ENCODE measurements at regions not wholly inside any gene's neighbourhood (a gene's known extent, or its start where the extent isn't known, plus 50 kb on each side); places are given as distances from the start of the nearest gene placed in this dataset.

DNA sequence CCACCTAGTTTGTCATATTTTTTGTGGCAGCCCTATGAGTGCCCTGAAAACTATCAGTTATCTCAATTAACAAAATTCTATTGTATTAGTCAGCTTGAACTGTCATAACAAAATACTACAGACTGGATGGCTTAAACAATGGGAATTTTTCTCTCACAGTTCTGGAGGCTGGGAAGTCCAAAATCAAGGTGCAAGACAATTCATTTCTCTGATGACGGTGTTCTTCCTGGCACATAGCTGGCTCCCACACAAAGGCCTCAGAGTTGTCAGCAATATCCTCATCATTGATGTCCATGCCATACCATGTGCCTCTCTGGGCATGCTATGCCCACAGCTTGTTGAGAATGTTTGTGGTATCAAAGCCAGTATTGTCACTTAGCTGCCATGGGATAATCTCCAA is 691.9 kb downstream of the NR2F1-AS1 start:
- no peaks in the 10 kb centered on the region for H3K9me2 ChIP-seq (ENCODE audit: low read depth, low read length)
- no peak overlapping the region for H3K4me3 ChIP-seq (ENCODE audit: low read depth, low read length, poor library complexity, severe bottlenecking)
- H3K79me2 ChIP-seq (ENCODE audit: insufficient read depth, low read length), result no peaks in the 10 kb centered on the region
- H3K27me3 ChIP-seq (ENCODE audit: insufficient read depth, low read length), result no peaks in the 10 kb centered on the region
- no peak overlapping the region for H2AFZ ChIP-seq (ENCODE audit: low read length)
- no peaks in the 10 kb centered on the region for H3K36me3 ChIP-seq (ENCODE audit: insufficient read depth, low read length)
- H3F3A ChIP-seq (ENCODE audit: insufficient read depth, low read length), result no peaks in the 10 kb centered on the region
- H3K4me2 ChIP-seq (ENCODE audit: low read length), result no peak overlapping the region
- no peak for TF ChIP-seq EZH2 (IDR thresholded peaks at IDR 0.05; ENCODE audit: borderline replicate concordance, low read length)
- TF ChIP-seq, protein P1, sequence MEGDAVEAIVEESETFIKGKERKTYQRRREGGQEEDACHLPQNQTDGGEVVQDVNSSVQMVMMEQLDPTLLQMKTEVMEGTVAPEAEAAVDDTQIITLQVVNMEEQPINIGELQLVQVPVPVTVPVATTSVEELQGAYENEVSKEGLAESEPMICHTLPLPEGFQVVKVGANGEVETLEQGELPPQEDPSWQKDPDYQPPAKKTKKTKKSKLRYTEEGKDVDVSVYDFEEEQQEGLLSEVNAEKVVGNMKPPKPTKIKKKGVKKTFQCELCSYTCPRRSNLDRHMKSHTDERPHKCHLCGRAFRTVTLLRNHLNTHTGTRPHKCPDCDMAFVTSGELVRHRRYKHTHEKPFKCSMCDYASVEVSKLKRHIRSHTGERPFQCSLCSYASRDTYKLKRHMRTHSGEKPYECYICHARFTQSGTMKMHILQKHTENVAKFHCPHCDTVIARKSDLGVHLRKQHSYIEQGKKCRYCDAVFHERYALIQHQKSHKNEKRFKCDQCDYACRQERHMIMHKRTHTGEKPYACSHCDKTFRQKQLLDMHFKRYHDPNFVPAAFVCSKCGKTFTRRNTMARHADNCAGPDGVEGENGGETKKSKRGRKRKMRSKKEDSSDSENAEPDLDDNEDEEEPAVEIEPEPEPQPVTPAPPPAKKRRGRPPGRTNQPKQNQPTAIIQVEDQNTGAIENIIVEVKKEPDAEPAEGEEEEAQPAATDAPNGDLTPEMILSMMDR (IDR thresholded peaks at IDR 0.05; ENCODE audit: low read length), result no peak
- H3K9me3 ChIP-seq (ENCODE audit: low read length), result no peaks in the 10 kb centered on the region
- no peak overlapping the region for H3K27ac ChIP-seq (ENCODE audit: low read depth, low read length, poor library complexity, severe bottlenecking)
- no peaks in the 10 kb centered on the region for H4K20me1 ChIP-seq (ENCODE audit: insufficient read depth, low read length)
- no peaks in the 10 kb centered on the region for H3K4me1 ChIP-seq (ENCODE audit: insufficient read depth, low read length, severe bottlenecking)
- H3K9ac ChIP-seq (ENCODE audit: low read length), result no peak overlapping the region

DNA sequence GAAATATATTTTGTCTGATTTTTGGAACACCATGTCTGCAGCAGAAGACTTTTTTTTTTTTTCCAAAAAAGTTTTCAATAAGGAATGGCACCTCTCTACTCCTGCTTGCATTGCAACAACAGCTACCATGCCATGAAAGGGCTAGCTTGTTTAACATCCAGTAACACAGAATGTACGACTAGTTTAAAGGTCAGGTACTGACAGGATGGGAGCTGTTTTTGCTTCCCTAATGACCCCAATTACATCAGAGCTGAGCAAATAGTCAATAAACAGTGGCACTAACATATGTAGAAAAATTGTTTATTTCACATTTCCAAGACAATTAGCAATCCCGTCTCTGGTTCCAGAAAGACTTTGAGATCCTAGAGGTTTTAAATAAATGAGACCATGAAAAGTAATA is 693.8 kb downstream of the NR2F1-AS1 start:
- Histone ChIP-seq H3K9ac (ENCODE audit: low read length) (no peak overlapping the region), H3K4me1 (ENCODE audit: insufficient read depth, low read length, severe bottlenecking) (no peaks in the 10 kb centered on the region), H3K79me2 (ENCODE audit: insufficient read depth, low read length) (no peaks in the 10 kb centered on the region), H3K36me3 (ENCODE audit: insufficient read depth, low read length) (no peaks in the 10 kb centered on the region), H3F3A (ENCODE audit: insufficient read depth, low read length) (no peaks in the 10 kb centered on the region), H3K4me2 (ENCODE audit: low read length) (no peak overlapping the region), H3K4me3 (ENCODE audit: low read depth, low read length, poor library complexity, severe bottlenecking) (no peak overlapping the region), H3K9me2 (ENCODE audit: low read depth, low read length) (no peaks in the 10 kb centered on the region), H3K27ac (ENCODE audit: low read depth, low read length, poor library complexity, severe bottlenecking) (no peak overlapping the region), H3K27me3 (ENCODE audit: insufficient read depth, low read length) (no peaks in the 10 kb centered on the region), H4K20me1 (ENCODE audit: insufficient read depth, low read length) (no peaks in the 10 kb centered on the region), H2AFZ (ENCODE audit: low read length) (no peak overlapping the region), H3K9me3 (ENCODE audit: low read length) (no peaks in the 10 kb centered on the region)
- TF ChIP-seq, protein P1 (IDR thresholded peaks at IDR 0.05; ENCODE audit: low read length), result no peak
- no peak for TF ChIP-seq EZH2 (IDR thresholded peaks at IDR 0.05; ENCODE audit: borderline replicate concordance, low read length)

DNA sequence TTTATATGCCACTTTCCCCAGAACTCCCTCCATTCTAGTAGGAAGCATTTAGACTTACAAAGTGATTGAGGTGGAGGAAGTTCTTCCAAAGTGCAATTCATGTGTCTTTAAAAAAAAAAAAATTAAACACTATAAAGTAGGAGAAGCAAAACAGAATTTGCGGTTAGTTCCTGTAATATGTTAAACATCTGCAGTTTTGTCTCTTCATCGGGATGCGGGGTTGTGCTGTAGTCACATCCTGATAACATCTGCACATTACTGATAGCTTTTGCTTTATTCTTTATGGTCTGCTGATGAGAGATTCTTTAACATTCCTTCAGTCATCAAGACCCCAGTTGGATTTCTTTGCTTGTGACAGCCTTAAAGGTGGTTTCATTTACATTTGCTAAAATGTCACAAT is 694.3 kb downstream of the NR2F1-AS1 start:
- Histone ChIP-seq H3K27me3 (ENCODE audit: insufficient read depth, low read length) (no peaks in the 10 kb centered on the region), H3K36me3 (ENCODE audit: insufficient read depth, low read length) (no peaks in the 10 kb centered on the region), H3K4me2 (ENCODE audit: low read length) (no peak overlapping the region), H2AFZ (ENCODE audit: low read length) (no peak overlapping the region), H4K20me1 (ENCODE audit: insufficient read depth, low read length) (no peaks in the 10 kb centered on the region), H3F3A (ENCODE audit: insufficient read depth, low read length) (no peaks in the 10 kb centered on the region), H3K4me3 (ENCODE audit: low read depth, low read length, poor library complexity, severe bottlenecking) (no peak overlapping the region), H3K79me2 (ENCODE audit: insufficient read depth, low read length) (no peaks in the 10 kb centered on the region), H3K9ac (ENCODE audit: low read length) (no peak overlapping the region), H3K9me3 (ENCODE audit: low read length) (no peaks in the 10 kb centered on the region), H3K9me2 (ENCODE audit: low read depth, low read length) (no peaks in the 10 kb centered on the region), H3K4me1 (ENCODE audit: insufficient read depth, low read length, severe bottlenecking) (no peaks in the 10 kb centered on the region), H3K27ac (ENCODE audit: low read depth, low read length, poor library complexity, severe bottlenecking) (no peak overlapping the region)
- TF ChIP-seq EZH2 (IDR thresholded peaks at IDR 0.05; ENCODE audit: borderline replicate concordance, low read length), result no peak
- TF ChIP-seq, protein P1 (IDR thresholded peaks at IDR 0.05; ENCODE audit: low read length), result no peak

Measured in OCI-LY1 (cell line).